ENCODE measurements at regions not wholly inside any gene's neighbourhood (a gene's known extent, or its start where the extent isn't known, plus 50 kb on each side); places are given as distances from the start of the nearest gene placed in this dataset.
A peak's percentile ranks its signal among the peaks of the same experiment; 100 is the strongest.
"Not testable (repeated sequence)": the region's sequence is repeated elsewhere in the genome, so short reads cannot be mapped to it uniquely, and the experiment has no call there.

GRCh38 chr10:33967606-33968120 lies 633.2 kb upstream of the NRP1 start:
- TF ChIP-seq CTCF (IDR thresholded peaks at IDR 0.05; ENCODE audit: insufficient read depth, low read depth, low read length, missing control alignments), result no peak
- H3K4me3 ChIP-seq (ENCODE audit: low read length), result no peak overlapping the region
- no peak for DNase-seq (ENCODE audit: low read depth)

DNA sequence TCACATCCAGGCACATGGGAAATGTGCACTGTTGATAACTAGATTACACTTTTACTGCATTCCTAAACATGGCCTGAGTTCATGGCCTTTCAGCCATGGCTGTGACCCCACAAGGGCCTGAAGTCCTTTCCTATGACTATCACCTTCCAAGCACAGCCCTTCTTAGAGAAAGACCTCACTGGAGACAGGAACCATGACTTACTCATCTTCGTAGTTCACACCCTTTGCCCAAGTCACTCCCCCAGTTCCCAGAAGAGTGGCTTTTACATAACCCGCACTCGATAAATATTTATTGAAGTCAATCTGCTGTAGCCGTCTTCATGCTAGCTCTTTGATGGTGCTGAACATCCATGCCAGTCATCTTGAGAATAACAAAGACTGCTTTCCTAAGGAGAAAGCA lies 632.5 kb upstream of the NRP1 start:
- H3K4me3 ChIP-seq (ENCODE audit: low read length), result no peak overlapping the region
- no peak for DNase-seq (ENCODE audit: low read depth)
- TF ChIP-seq CTCF (IDR thresholded peaks at IDR 0.05; ENCODE audit: insufficient read depth, low read depth, low read length, missing control alignments), result no peak

GRCh38 chr10:33965795-33966581 lies 631.5 kb upstream of the NRP1 start:
- H3K4me3 ChIP-seq (ENCODE audit: low read length), result no peak overlapping the region
- DNase-seq (ENCODE audit: low read depth), result no peak
- TF ChIP-seq CTCF (IDR thresholded peaks at IDR 0.05; ENCODE audit: insufficient read depth, low read depth, low read length, missing control alignments), result no peak

GRCh38 chr10:33963729-33964128 lies 629.3 kb upstream of the NRP1 start:
- no peak for TF ChIP-seq CTCF (IDR thresholded peaks at IDR 0.05; ENCODE audit: insufficient read depth, low read depth, low read length, missing control alignments)
- no peak for DNase-seq (ENCODE audit: low read depth)
- no peak overlapping the region for H3K4me3 ChIP-seq (ENCODE audit: low read length)

DNA sequence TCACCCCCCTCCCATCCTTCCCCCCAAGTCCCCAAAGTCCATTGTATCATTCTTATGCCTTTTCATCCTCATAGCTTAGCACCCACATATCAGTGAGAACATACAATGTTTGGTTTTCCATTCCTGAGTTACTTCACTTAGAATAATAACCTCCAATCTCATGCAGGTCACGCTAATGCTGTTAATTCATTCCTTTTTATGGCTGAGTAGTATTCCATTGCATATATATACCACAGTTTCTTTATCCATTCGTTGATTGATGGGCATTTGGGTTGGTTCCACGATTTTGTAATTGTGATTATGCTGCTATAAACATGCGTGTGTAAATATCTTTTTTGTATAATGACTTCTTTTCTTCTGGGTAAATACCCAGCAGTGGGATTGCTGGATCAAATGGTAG lies 621.9 kb upstream of the NRP1 start:
- not testable (repeated sequence) for H3K4me3 ChIP-seq (ENCODE audit: low read length); DNase-seq (ENCODE audit: low read depth)

- H3K4me3 ChIP-seq (ENCODE audit: low read length), result no peak overlapping the region
- TF ChIP-seq CTCF (IDR thresholded peaks at IDR 0.05; ENCODE audit: insufficient read depth, low read depth, low read length, missing control alignments), result no peak
- no peak for DNase-seq (ENCODE audit: low read depth)
These were observed 621.2 kb upstream of the NRP1 start for GRCh38 chr10:33955676-33956075.

- no peak for TF ChIP-seq CTCF (IDR thresholded peaks at IDR 0.05; ENCODE audit: insufficient read depth, low read depth, low read length, missing control alignments)
- no peak overlapping the region for H3K4me3 ChIP-seq (ENCODE audit: low read length)
- DNase-seq (ENCODE audit: low read depth), result peak; percentile 84
These were observed 618.4 kb upstream of the NRP1 start for GRCh38 chr10:33952692-33953360.

Measured in epithelial cell of esophagus (primary cell).